Right lobe of liver (tissue), 6 donors: ENCODE measurements at regions not wholly inside any gene's neighbourhood (a gene's known extent, or its start where the extent isn't known, plus 50 kb on each side); places are given as distances from the start of the nearest gene placed in this dataset.

Source experiments
- ATAC-seq, 4 donors: fragments of 200-7000 bp; cut with Tn5 transposase; one replicate each; pipeline ENCODE4 v1.9.1; 2020; ENCODE audit warnings: mild to moderate bottlenecking in 4 of 4, moderate library complexity in 4 of 4
- DNase-seq, 3 donors: peaks; one replicate each; pipeline ENCODE4 v3.0.0-alpha.2; 2020
- H3K27ac ChIP-seq, 3 donors: fragments of 200-600 bp; one replicate each; pipeline ENCODE4 v1.8.0; 2022
- H3K27me3 ChIP-seq, 2 donors: fragments of 200-600 bp; one replicate each; pipeline ENCODE4 v1.8.0; 2022
- H3K36me3 ChIP-seq, 4 donors: fragments of 200-600 bp; sonication (generic) in 1 of 4; one replicate each; pipeline versions ENCODE4 v1.5.1 to v1.8.0; 2017 to 2022; ENCODE audit warnings: control low read depth in 1 of 4
- H3K4me1 ChIP-seq, 4 donors: fragments of 200-600 bp; sonication (generic) in 1 of 4; one replicate each; pipeline versions ENCODE4 v1.5.1 to v1.8.0; 2017 to 2022; ENCODE audit warnings: control low read depth in 1 of 4
- H3K4me3 ChIP-seq, 3 donors: fragments of 200-600 bp; one replicate each; pipeline ENCODE4 v1.8.0; 2022
- H3K9me3 ChIP-seq, 4 donors: fragments of 200-600 bp; sonication (generic) in 1 of 4; one replicate each; pipeline versions ENCODE4 v1.5.1 to v1.8.0; 2017 to 2022; ENCODE audit warnings: control low read depth in 1 of 4
- CTCF ChIP-seq, 4 donors: fragments of 200-600 bp in 3 of 4; fragments of 450-650 bp in 1 of 4; IDR thresholded peaks; one replicate each; pipeline versions ENCODE4 v1.5.1 to v1.8.0; 2016 to 2022; ENCODE audit warnings: antibody characterized with exemption in 4 of 4, mild to moderate bottlenecking in 2 of 4
- POLR2A ChIP-seq: fragments of 450-650 bp; IDR thresholded peaks from one replicate; pipeline ENCODE4 v1.6.1; 2017; ENCODE audit warnings: antibody characterized with exemption, mild to moderate bottlenecking
- WGBS: methylation state at CpG from one replicate; pipeline ENCODE4 v1.1.6; 2018; ENCODE audit warnings: low coverage, low lambda C conversion rate; ENCODE audit not compliant: insufficient coverage; ENCODE audit errors: missing lambda C conversion rate; 5-methylcytosine and 5-hydroxymethylcytosine counted together
- intact Hi-C, 2 donors: fragments of 100-400 bp; cut with DNase I; formaldehyde crosslinking; loops; one replicate each; pipeline versions ENCODE4 v1.11.2 to v1.14.1; 2022
- donor health status: DM: no; HTN: yes; CAD: no.
- donor health status: DM: no; HTN: no; CAD: no.
- donor health status: DM: no; HTN: no; CAD: no.
- donor health status: DM: no; HTN: yes; CAD: no.
- donor health status: DM: no; HTN: yes; CAD: no.

GRCh38 chr4:27397886-27398285 is 537.2 kb downstream of the STIM2 start:
- no peak for ATAC-seq
- H3K36me3 ChIP-seq = no peaks in the 10 kb centered on the region
- no peaks in the 10 kb centered on the region for H3K9me3 ChIP-seq
- no peak overlapping the region for H3K4me3 ChIP-seq
- intact Hi-C loops = no loop called here
- no peak for DNase-seq
- no peak for TF ChIP-seq CTCF (IDR thresholded peaks at IDR 0.05)
- no peak for TF ChIP-seq POLR2A
- H3K27ac ChIP-seq = no peak overlapping the region
- 26% methylated on average over 1 of the region's 1 CpG for WGBS
- H3K4me1 ChIP-seq = no peaks in the 10 kb centered on the region
- H3K27me3 ChIP-seq = no peaks in the 10 kb centered on the region

GRCh38 chr4:27398631-27399310 is 538.1 kb downstream of the STIM2 start:
- no peak for ATAC-seq
- Histone ChIP-seq H3K4me1 (no peaks in the 10 kb centered on the region), H3K27me3 (no peaks in the 10 kb centered on the region), H3K9me3 (no peaks in the 10 kb centered on the region), H3K4me3 (no peak overlapping the region), H3K27ac (no peak overlapping the region), H3K36me3 (no peaks in the 10 kb centered on the region)
- no peak for DNase-seq
- intact Hi-C loops = no loop called here
- whole genome bisulfite sequencing = 66% methylated on average over 7 of the region's 7 CpGs
- no peak for TF ChIP-seq POLR2A
- TF ChIP-seq CTCF (IDR thresholded peaks at IDR 0.05) = no peak

GRCh38 chr4:27407616-27408015 is 547.0 kb downstream of the STIM2 start:
- no peak overlapping the region for H3K4me3 ChIP-seq
- ATAC-seq = no peak
- no peaks in the 10 kb centered on the region for H3K27me3 ChIP-seq
- H3K36me3 ChIP-seq = no peaks in the 10 kb centered on the region
- no peaks in the 10 kb centered on the region for H3K4me1 ChIP-seq
- WGBS = 67% methylated on average over 1 of the region's 1 CpG
- no peaks in the 10 kb centered on the region for H3K9me3 ChIP-seq
- intact Hi-C loops = no loop called here
- DNase-seq = no peak
- H3K27ac ChIP-seq = no peak overlapping the region
- TF ChIP-seq CTCF (IDR thresholded peaks at IDR 0.05) (no peak), POLR2A (no peak)

GRCh38 chr4:27412613-27413012 is 552.0 kb downstream of the STIM2 start:
- WGBS = 65% methylated on average over 1 of the region's 1 CpG
- ATAC-seq (no peak), DNase-seq (no peak)
- H3K4me3 ChIP-seq = no peak overlapping the region
- no peak overlapping the region for H3K27ac ChIP-seq
- H3K27me3 ChIP-seq = no peaks in the 10 kb centered on the region
- no peak for TF ChIP-seq CTCF (IDR thresholded peaks at IDR 0.05)
- TF ChIP-seq POLR2A = no peak
- no peaks in the 10 kb centered on the region for H3K36me3 ChIP-seq
- H3K4me1 ChIP-seq = no peaks in the 10 kb centered on the region
- no peaks in the 10 kb centered on the region for H3K9me3 ChIP-seq
- intact Hi-C loops = no loop called here
